ENCODE measurements at regions not wholly inside any gene's neighbourhood (a gene's known extent, or its start where the extent isn't known, plus 50 kb on each side); places are given as distances from the start of the nearest gene placed in this dataset.

DNA sequence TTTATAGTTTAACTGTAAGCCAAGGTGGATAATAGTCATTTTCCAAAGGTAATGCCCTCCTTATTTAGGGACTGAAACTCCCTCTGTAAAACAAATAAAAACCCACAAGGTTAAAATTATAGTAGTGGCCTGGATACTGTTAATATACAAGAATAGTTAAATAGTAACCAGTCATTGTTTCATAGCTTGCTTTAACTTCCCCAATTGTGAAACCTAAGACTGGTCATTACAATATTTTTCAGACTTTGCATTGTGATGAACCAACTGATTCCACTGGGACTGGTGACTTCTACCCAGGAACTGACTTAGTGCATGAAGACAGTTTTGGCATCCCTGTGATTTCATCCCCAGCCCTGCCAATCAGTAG, 162.6 kb downstream of the SMC2 start:
- Histone ChIP-seq H3K9ac (ENCODE audit: low read depth, low read length) (no peak overlapping the region), H3K4me1 (ENCODE audit: insufficient read depth, low read length) (peaks cover 22% of the 10 kb centered on the region; the same call in 1 of the 2 replicates), H3K36me3 (ENCODE audit: insufficient read depth, low read length) (no peaks in the 10 kb centered on the region), H3K9me3 (ENCODE audit: control insufficient read depth, insufficient read depth, low read length) (peaks cover 6% of the 10 kb centered on the region; the same call in 1 of the 2 replicates)

DNA sequence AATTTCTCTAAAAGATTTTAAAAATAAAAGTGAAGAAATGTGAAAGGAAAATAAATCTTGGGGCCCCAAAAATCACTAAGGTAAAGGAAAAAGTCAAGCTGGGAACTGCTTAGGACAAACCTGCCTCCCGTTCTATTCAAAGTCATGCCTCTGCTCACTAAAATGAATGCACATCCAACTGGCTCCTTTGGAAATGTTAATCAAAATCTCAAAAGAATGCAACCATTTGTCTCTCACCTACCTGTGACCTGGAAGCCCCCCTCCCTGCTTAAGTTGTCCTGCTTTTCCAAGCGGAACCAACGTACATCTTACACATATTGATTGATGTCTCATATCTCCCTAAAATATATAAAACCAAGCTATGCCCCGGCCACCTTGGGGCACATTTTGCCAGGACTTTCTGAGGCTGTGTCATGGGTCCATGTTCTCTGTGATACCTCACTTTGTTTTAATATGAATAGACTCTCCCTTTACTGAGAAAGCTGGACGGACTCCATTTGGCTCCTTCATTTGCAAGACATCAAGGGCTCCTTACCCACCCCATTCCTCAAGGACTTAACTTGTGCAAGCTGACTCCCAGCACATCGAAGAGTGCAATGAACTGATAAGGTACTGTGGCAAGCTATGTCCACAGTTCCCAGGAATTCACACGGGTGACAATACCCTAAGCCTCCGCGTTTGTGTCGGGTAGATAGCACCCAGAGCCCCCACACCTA, 164.3 kb downstream of the SMC2 start:
- Histone ChIP-seq H3K36me3 (ENCODE audit: insufficient read depth, low read length) (no peaks in the 10 kb centered on the region), H3K4me1 (ENCODE audit: insufficient read depth, low read length) (peaks cover 22% of the 10 kb centered on the region; the same call in 1 of the 2 replicates), H3K9ac (ENCODE audit: low read depth, low read length) (peak overlapping the region; percentile 4; the same call in 1 of the 2 replicates), H3K9me3 (ENCODE audit: control insufficient read depth, insufficient read depth, low read length) (peaks cover 3% of the 10 kb centered on the region; the same call in 1 of the 2 replicates)

DNA sequence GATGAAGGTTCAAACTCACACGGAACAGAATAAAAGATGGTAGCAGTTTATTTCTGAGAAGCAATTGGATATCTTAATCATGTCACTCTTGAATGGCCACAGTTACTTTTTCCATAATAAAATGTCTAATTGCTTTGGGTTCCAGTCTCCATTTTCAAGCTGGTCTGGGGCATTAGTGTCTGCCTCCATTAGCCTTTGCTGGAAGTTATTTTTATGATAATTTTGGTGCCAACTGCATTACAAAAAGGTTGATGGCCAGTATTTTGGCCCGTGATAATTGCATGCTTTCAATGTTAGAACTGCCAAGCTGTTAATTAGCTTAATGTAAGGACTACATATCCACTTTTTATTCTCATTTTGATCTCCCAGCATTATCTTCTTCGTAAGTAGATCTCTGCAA, 165.9 kb downstream of the SMC2 start:
- no peak overlapping the region for H3K9ac ChIP-seq (ENCODE audit: low read depth, low read length)
- H3K9me3 ChIP-seq (ENCODE audit: control insufficient read depth, insufficient read depth, low read length), result peaks cover 3% of the 10 kb centered on the region; the same call in 1 of the 2 replicates
- no peaks in the 10 kb centered on the region for H3K36me3 ChIP-seq (ENCODE audit: insufficient read depth, low read length)
- peaks cover 22% of the 10 kb centered on the region; the same call in 1 of the 2 replicates for H3K4me1 ChIP-seq (ENCODE audit: insufficient read depth, low read length)

DNA sequence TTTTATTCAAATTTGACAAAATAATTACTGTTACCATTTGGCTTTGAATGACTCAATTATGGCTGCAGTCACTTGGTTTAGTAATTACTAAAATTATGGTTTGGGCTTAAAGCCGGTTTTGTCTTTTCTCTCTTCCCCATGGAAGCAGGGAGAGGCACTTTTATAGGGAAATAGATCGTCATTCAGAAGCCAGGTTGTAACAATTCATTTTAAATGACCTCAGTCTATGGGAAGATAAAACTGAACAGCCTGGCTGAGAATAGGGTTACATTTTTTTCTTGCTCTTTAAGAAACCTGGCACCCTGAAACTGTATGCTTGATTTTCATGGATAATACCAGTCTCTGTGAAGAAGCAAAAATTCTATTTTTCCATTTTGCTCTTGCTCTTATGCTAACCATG, 169.8 kb downstream of the SMC2 start:
- Histone ChIP-seq H3K36me3 (ENCODE audit: insufficient read depth, low read length) (no peaks in the 10 kb centered on the region), H3K9ac (ENCODE audit: low read depth, low read length) (no peak overlapping the region), H3K4me1 (ENCODE audit: insufficient read depth, low read length) (peaks cover 15% of the 10 kb centered on the region; the same call in 1 of the 2 replicates), H3K9me3 (ENCODE audit: control insufficient read depth, insufficient read depth, low read length) (no peaks in the 10 kb centered on the region)

DNA sequence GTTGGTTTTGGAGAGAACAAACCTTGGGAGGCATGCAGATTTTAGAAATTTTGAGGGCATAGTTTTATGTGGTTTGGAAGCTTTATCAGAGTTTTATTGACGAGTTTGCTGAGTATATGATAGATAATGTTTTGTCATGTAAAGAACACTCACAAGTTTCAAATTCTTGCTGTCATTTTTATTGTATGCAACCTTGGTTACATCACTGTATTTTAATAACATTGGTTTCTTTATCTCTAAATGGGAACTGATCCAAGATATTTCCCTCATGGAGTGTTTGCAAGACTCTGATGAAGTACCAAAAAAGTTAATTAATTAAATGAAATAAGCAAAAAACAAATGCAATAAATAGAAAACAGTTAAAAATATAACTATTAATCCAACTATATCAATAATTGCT, 170.3 kb downstream of the SMC2 start:
- peaks cover 10% of the 10 kb centered on the region; the same call in 1 of the 2 replicates for H3K4me1 ChIP-seq (ENCODE audit: insufficient read depth, low read length)
- H3K9me3 ChIP-seq (ENCODE audit: control insufficient read depth, insufficient read depth, low read length), result no peaks in the 10 kb centered on the region
- H3K9ac ChIP-seq (ENCODE audit: low read depth, low read length), result no peak overlapping the region
- H3K36me3 ChIP-seq (ENCODE audit: insufficient read depth, low read length), result no peaks in the 10 kb centered on the region

DNA sequence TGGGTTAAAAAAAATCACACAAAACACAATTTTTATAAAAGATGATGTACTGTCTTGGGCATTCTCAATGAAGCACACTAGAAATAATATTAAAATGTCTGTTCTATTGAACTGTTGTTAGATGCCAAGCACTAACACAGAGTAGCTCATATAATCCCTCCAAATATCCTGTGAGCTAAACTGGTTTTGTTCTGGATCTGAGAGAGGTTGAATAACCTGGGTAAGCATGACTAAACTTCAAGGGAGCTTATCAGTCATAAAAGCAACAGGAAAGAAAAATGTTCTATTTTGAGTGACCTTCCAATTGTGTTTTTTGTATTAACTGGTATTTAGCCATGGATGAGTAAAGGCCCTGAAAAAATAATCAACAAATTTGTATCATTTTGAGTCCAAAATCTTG, 175.3 kb downstream of the SMC2 start:
- H3K9me3 ChIP-seq (ENCODE audit: control insufficient read depth, insufficient read depth, low read length), result no peaks in the 10 kb centered on the region
- no peak overlapping the region for H3K9ac ChIP-seq (ENCODE audit: low read depth, low read length)
- no peaks in the 10 kb centered on the region for H3K4me1 ChIP-seq (ENCODE audit: insufficient read depth, low read length)
- no peaks in the 10 kb centered on the region for H3K36me3 ChIP-seq (ENCODE audit: insufficient read depth, low read length)

DNA sequence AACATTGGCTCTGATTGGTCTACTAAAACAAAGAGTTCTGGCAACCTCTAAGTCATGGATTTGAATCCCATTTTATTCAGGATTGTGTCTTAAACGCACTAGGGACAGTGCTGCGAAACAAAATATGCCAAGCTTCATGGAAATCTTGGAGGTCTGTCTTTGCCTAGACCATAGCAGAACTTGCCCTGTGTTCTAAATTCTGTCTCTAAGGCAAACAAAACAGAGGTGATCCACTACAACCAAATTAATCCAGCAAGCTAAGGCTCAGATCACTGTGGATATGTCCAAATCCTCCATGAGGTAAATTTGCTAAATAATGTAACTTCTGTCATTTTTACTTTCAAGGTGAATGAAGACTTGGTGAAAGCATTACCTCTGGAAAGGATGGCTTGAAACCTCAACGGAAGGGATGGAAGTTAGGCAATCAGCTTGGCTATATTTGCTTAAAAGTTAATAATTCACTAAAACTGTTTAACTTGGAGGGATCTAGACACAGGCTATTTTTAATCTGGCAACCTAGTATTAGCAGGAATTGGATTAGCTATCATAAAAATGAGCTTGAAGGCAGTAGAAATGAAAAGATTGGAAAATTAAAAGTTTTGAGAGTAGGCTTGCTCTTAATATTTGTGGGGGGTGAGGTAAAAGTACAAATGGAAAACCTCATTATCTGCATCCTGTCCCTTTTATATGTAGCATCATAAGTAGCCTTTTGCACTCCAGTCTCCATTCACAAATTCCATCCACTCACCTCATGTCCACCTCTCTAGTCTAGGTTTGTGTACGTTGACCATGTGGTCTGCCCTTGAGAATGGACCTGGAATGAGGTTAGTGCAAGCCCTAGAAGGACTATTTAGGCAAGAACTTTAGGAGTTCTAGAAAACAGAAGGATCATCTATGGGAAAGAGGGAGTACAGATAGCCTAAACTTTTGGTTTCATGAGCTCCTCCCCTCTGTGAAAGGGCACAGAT, 176.2 kb downstream of the SMC2 start:
- H3K36me3 ChIP-seq (ENCODE audit: insufficient read depth, low read length), result no peaks in the 10 kb centered on the region
- H3K9ac ChIP-seq (ENCODE audit: low read depth, low read length), result no peak overlapping the region
- H3K9me3 ChIP-seq (ENCODE audit: control insufficient read depth, insufficient read depth, low read length), result no peaks in the 10 kb centered on the region
- no peaks in the 10 kb centered on the region for H3K4me1 ChIP-seq (ENCODE audit: insufficient read depth, low read length)

DNA sequence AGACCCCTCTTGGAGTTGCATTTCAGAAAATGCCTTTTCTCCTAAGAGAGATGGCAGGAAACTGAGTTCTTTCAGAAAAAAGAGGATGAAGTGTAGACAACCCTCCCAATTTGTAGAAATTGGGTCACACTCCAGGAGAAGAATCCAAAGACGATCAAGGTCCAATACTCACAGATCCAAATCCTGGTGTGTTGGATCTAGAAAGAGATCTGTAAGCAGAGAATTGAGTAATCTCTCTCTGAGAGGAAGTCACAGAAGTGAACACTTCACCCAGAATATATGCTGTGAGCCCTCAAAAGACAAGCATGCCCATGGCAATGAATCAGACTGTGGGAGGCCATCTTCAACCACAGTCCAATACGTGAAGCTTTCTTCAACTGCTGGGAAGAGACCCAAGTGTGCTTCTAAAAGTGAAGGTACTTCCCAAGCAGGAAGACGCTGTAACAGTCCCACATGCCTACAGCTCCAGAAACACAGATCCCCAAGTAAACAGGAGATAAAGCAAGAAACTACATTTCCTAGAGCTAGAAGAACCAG, 182.7 kb downstream of the SMC2 start:
- Histone ChIP-seq H3K36me3 (ENCODE audit: insufficient read depth, low read length) (no peaks in the 10 kb centered on the region), H3K4me1 (ENCODE audit: insufficient read depth, low read length) (no peaks in the 10 kb centered on the region), H3K9ac (ENCODE audit: low read depth, low read length) (no peak overlapping the region), H3K9me3 (ENCODE audit: control insufficient read depth, insufficient read depth, low read length) (no peaks in the 10 kb centered on the region)

DNA sequence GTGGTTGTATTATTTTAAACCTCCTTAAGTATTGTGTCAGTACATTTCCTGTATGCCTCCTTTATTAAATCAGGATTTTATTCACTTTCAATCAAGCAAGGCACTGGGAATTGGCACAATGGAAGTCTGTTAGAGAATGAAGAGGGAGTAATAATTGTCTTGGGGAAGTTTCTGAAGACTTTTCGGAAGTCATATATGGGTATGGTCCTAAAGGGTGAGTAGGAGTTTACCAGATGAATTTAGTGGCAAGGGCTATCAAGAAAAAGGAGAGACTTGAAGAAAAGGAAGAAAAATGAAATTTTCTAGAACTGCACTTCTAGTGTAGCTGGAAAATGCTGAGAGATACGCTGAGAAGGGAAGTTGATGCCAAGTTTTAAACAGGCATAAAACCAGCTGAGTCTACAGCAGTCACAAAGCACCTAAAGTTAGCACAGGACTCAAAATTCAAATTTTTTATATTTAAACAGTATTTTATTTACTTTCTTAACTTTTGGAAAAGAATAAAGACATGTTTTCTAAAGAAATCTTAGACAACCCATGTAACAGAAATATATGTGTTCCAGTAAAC, 184.9 kb downstream of the SMC2 start:
- Histone ChIP-seq H3K4me1 (ENCODE audit: insufficient read depth, low read length) (no peaks in the 10 kb centered on the region), H3K9ac (ENCODE audit: low read depth, low read length) (no peak overlapping the region), H3K9me3 (ENCODE audit: control insufficient read depth, insufficient read depth, low read length) (no peaks in the 10 kb centered on the region), H3K36me3 (ENCODE audit: insufficient read depth, low read length) (no peaks in the 10 kb centered on the region)

DNA sequence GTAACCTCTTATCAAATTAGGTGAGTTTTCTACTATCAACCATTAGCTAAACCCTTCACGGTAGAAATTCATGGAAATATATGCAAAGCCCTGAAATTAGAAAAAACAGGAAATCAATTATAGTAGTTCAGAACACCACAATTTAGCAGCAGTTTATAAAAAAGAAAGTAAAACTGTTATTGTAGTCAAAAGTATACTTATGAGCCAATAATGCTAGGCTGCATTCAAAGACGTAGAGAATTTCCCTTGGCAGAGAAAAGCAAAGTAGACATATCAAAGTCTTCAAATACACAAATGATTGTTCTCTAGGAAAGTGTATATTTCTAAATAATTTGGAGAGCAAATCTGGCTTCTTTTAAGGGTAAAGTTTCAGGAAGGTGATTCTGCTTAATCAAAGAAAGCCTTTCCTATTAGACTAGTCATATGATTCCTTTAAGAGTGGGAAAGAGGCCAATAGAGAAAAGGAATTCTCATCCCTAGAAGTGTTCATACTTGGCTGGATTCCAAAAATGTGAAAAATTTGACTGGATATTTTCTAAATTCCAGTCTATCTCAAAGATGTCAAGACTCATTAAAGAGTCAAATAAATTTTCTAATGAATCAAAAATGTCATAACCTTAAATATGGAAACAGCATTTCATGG, 185.5 kb downstream of the SMC2 start:
- H3K9ac ChIP-seq (ENCODE audit: low read depth, low read length), result no peak overlapping the region
- H3K4me1 ChIP-seq (ENCODE audit: insufficient read depth, low read length), result no peaks in the 10 kb centered on the region
- no peaks in the 10 kb centered on the region for H3K36me3 ChIP-seq (ENCODE audit: insufficient read depth, low read length)
- no peaks in the 10 kb centered on the region for H3K9me3 ChIP-seq (ENCODE audit: control insufficient read depth, insufficient read depth, low read length)

DNA sequence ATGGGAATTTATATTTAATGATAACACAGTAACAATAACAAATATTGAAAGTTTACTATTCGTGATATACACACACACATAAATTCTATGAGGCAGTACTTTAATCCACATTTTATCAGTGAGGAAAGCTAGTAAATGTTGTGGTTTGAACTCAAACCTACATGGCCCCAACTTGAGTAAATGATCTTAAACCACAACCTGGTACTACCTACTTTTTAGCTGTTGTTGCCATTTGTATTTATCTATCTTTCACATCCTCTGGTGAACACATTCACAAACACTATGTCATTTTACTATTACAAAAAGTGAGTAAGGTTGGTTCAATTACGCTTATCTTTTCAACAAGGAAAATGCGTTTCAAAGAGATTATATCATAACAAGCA, 186.1 kb downstream of the SMC2 start:
- no peaks in the 10 kb centered on the region for H3K36me3 ChIP-seq (ENCODE audit: insufficient read depth, low read length)
- H3K9me3 ChIP-seq (ENCODE audit: control insufficient read depth, insufficient read depth, low read length), result no peaks in the 10 kb centered on the region
- H3K4me1 ChIP-seq (ENCODE audit: insufficient read depth, low read length), result no peaks in the 10 kb centered on the region
- H3K9ac ChIP-seq (ENCODE audit: low read depth, low read length), result no peak overlapping the region

DNA sequence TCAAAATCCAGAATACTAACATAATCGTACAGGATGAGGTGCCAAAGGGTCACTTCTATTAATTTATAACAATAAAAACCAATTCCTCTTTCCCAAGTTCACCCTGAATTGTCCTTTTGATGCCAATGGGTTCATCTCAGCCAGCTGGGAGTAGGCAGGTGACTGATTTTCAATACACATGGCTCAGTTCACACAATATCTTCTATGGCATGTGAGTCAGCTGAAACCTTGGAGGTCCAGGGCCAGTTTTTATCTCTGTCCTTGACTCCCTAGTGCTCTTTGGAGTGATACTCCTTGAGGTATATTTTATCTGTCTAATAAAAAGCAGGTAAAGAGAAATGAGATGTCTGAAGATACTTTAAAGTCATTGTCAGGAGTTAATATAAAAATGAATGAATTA, 186.6 kb downstream of the SMC2 start:
- H3K4me1 ChIP-seq (ENCODE audit: insufficient read depth, low read length), result no peaks in the 10 kb centered on the region
- H3K9me3 ChIP-seq (ENCODE audit: control insufficient read depth, insufficient read depth, low read length), result no peaks in the 10 kb centered on the region
- no peak overlapping the region for H3K9ac ChIP-seq (ENCODE audit: low read depth, low read length)
- H3K36me3 ChIP-seq (ENCODE audit: insufficient read depth, low read length), result no peaks in the 10 kb centered on the region

DNA sequence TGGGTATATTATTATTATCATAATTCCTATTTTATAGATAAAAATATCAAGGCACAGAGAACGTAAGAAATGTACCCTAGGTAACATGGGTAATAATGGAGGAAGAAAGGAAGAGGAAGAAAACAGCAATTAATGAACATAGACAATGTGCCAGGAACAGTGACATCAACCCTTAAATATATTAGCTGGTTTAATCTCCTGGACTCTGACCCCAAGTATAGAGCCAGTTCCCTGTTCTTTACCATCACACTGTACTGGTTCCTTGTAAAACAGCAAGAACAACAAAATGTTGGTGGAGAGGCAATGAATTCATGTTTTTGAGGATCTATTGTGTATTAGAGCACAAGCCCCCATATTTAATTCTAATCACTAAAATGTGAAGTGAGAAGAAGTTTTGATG, 192.1 kb downstream of the SMC2 start:
- Histone ChIP-seq H3K9me3 (ENCODE audit: control insufficient read depth, insufficient read depth, low read length) (no peaks in the 10 kb centered on the region), H3K4me1 (ENCODE audit: insufficient read depth, low read length) (no peaks in the 10 kb centered on the region), H3K9ac (ENCODE audit: low read depth, low read length) (no peak overlapping the region), H3K36me3 (ENCODE audit: insufficient read depth, low read length) (no peaks in the 10 kb centered on the region)

DNA sequence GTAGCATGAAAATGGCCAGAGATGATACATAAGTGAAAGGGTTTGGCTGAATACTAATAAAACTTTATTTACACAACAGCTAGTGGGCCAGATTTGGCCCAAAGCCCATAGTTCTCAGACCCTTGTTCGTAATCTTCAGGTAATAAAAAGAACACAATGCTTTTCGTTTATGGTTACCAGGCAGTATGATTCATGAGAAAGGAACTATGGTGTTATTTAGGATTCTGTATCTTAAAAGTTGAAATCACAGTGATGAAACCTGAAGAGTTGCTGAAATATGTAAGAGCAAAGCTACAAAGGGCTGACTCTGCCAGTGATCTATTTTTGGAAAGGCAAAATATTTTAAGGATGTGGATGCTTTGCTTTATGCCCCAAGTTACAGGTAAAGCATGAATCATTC, 192.7 kb downstream of the SMC2 start:
- Histone ChIP-seq H3K9ac (ENCODE audit: low read depth, low read length) (no peak overlapping the region), H3K4me1 (ENCODE audit: insufficient read depth, low read length) (no peaks in the 10 kb centered on the region), H3K36me3 (ENCODE audit: insufficient read depth, low read length) (no peaks in the 10 kb centered on the region)

More for the DNA sequence above, 192.7 kb downstream of the SMC2 start:
- H3K9me3 ChIP-seq (ENCODE audit: control insufficient read depth, insufficient read depth, low read length), result no peaks in the 10 kb centered on the region
